HG02973 (cell line): ENCODE measurements at regions not wholly inside any gene's neighbourhood (a gene's known extent, or its start where the extent isn't known, plus 50 kb on each side); places are given as distances from the start of the nearest gene placed in this dataset.

Source experiments
- ATAC-seq: cut with Tn5 transposase; IDR thresholded peaks from one replicate; pipeline ENCODE4 v1.9.1; 2021; ENCODE audit warnings: moderate library complexity; ENCODE audit not compliant: unreplicated experiment

- ATAC-seq: no peak
Observed at GRCh38 chr1:216785737-216786136, 62.5 kb upstream of the ESRRG start.

- no peak for ATAC-seq
Observed at GRCh38 chr1:216785221-216785620, 62.0 kb upstream of the ESRRG start.

- ATAC-seq: no peak
Observed at GRCh38 chr1:216779686-216780085, 56.5 kb upstream of the ESRRG start.

GRCh38 chr1:216778737-216779136 lies 55.5 kb upstream of the ESRRG start:
- ATAC-seq: no peak

- ATAC-seq: no peak
Observed at GRCh38 chr1:216777148-216777547, 53.9 kb upstream of the ESRRG start.
